Mesenchymal stem cell (in vitro differentiated cells and primary cell): ENCODE measurements at regions not wholly inside any gene's neighbourhood (a gene's known extent, or its start where the extent isn't known, plus 50 kb on each side); places are given as distances from the start of the nearest gene placed in this dataset.
A peak's percentile ranks its signal among the peaks of the same experiment; 100 is the strongest.

Experiments used
- DNase-seq: peaks from one replicate; pipeline ENCODE4 v3.0.0-alpha.2; 2013
- H2AFZ ChIP-seq: one replicate; pipeline ENCODE4 v1.6.1; 2013; ENCODE audit warnings: low read depth, mild to moderate bottlenecking, control low read depth, inconsistent platforms, low read length, moderate library complexity
- H2AK5ac ChIP-seq: 2 replicates; pipeline ENCODE4 v1.6.1; 2013; ENCODE audit warnings: low read length, moderate library complexity, mild to moderate bottlenecking, inconsistent platforms; ENCODE audit not compliant: severe bottlenecking
- H2BK120ac ChIP-seq: one replicate; pipeline ENCODE4 v1.6.1; 2013; ENCODE audit warnings: low read depth, mild to moderate bottlenecking, inconsistent platforms, low read length, moderate library complexity
- H2BK12ac ChIP-seq, 2 experiments: one replicate each; pipeline ENCODE4 v1.6.1; 2013; ENCODE audit warnings: inconsistent platforms in 2 of 2, low read length in 2 of 2, mild to moderate bottlenecking in 2 of 2, moderate library complexity in 2 of 2, control low read depth in 1 of 2
- H2BK15ac ChIP-seq: one replicate; pipeline ENCODE4 v1.6.1; 2013; ENCODE audit warnings: mild to moderate bottlenecking, low read depth, inconsistent platforms; ENCODE audit not compliant: poor library complexity, severe bottlenecking
- H2BK5ac ChIP-seq: 2 replicates; pipeline ENCODE4 v1.6.1; 2013; ENCODE audit warnings: low read depth, mild to moderate bottlenecking, low read length, control low read depth, inconsistent platforms; ENCODE audit not compliant: poor library complexity, severe bottlenecking
- H3K14ac ChIP-seq, 2 experiments: one replicate each; pipeline ENCODE4 v1.6.1; 2013; ENCODE audit warnings: inconsistent platforms in 2 of 2, low read length in 2 of 2, control low read depth in 1 of 2, mild to moderate bottlenecking in 1 of 2, moderate library complexity in 1 of 2
- H3K18ac ChIP-seq, 2 experiments: one replicate each; pipeline ENCODE4 v1.6.1; 2013; ENCODE audit warnings: inconsistent platforms in 2 of 2, low read length in 2 of 2, control low read depth in 1 of 2, low read depth in 1 of 2, mild to moderate bottlenecking in 1 of 2
- H3K23ac ChIP-seq, 2 experiments: one replicate each; pipeline ENCODE4 v1.6.1; 2013; ENCODE audit warnings: inconsistent platforms in 2 of 2, low read length in 2 of 2, mild to moderate bottlenecking in 2 of 2, moderate library complexity in 2 of 2, control low read depth in 1 of 2
- H3K27ac ChIP-seq: 2 replicates; pipeline ENCODE4 v1.5.1; 2013; ENCODE audit warnings: mild to moderate bottlenecking, moderate library complexity, low read length, control low read depth, inconsistent platforms; ENCODE audit not compliant: poor library complexity, severe bottlenecking
- H3K27me3 ChIP-seq, 2 experiments: 2 replicates each; pipeline versions ENCODE4 v1.6.1 to v1.7.0; 2013; ENCODE audit warnings: low read length in 2 of 2, mild to moderate bottlenecking in 2 of 2, moderate library complexity in 2 of 2, control low read depth in 1 of 2, inconsistent platforms in 1 of 2; ENCODE audit not compliant: control insufficient read depth in 1 of 2, insufficient read depth in 1 of 2
- H3K36me3 ChIP-seq, 2 experiments: 2 replicates each; pipeline versions ENCODE4 v1.6.1 to v1.7.0; 2013; ENCODE audit warnings: low read length in 2 of 2, control low read depth in 1 of 2, inconsistent platforms in 1 of 2, low read depth in 1 of 2, mild to moderate bottlenecking in 1 of 2; ENCODE audit not compliant: insufficient read depth in 2 of 2, control insufficient read depth in 1 of 2
- H3K4ac ChIP-seq, 2 experiments: one replicate each; pipeline ENCODE4 v1.6.1; 2013; ENCODE audit warnings: inconsistent platforms in 2 of 2, low read length in 2 of 2, mild to moderate bottlenecking in 2 of 2, moderate library complexity in 2 of 2, control low read depth in 1 of 2, low read depth in 1 of 2
- H3K4me1 ChIP-seq: 2 replicates; pipeline ENCODE4 v1.6.1; 2013; ENCODE audit warnings: low read depth, low read length, control low read depth; ENCODE audit not compliant: control insufficient read depth, insufficient read depth
- H3K4me2 ChIP-seq: 2 replicates; pipeline ENCODE4 v1.6.1; 2013; ENCODE audit warnings: low read length, mild to moderate bottlenecking, inconsistent platforms; ENCODE audit not compliant: poor library complexity, severe bottlenecking
- H3K4me3 ChIP-seq, 2 experiments: 2 replicates each; pipeline versions ENCODE4 v1.5.1 to v1.7.0; 2013; ENCODE audit warnings: low read length in 2 of 2, mild to moderate bottlenecking in 2 of 2, control low read depth in 1 of 2, low read depth in 1 of 2; ENCODE audit not compliant: insufficient read depth in 1 of 2
- H3K79me1 ChIP-seq: replicated peaks from 2 replicates; pipeline ENCODE4 v1.6.1; 2013; ENCODE audit warnings: mild to moderate bottlenecking, control low read depth, low read length, inconsistent platforms; ENCODE audit not compliant: poor library complexity, severe bottlenecking
- H3K9ac ChIP-seq: 2 replicates; pipeline ENCODE4 v1.7.0; 2013; ENCODE audit warnings: mild to moderate bottlenecking, low read length, moderate library complexity
- H3K9me3 ChIP-seq: 2 replicates; pipeline ENCODE4 v1.7.0; 2013; ENCODE audit warnings: mild to moderate bottlenecking, low read length; ENCODE audit not compliant: control insufficient read depth
- H4K8ac ChIP-seq: one replicate; pipeline ENCODE4 v1.6.1; 2013; ENCODE audit warnings: inconsistent platforms, mild to moderate bottlenecking, low read length, moderate library complexity
- H4K91ac ChIP-seq: one replicate; pipeline ENCODE4 v1.6.1; 2013; ENCODE audit warnings: mild to moderate bottlenecking, low read length, inconsistent platforms
- WGBS: methylation state at CpG from one replicate; pipeline ENCODE4 v1.1.7; 2013; ENCODE audit warnings: mixed read lengths; 5-methylcytosine and 5-hydroxymethylcytosine counted together

- H3K4me1 ChIP-seq = no peaks in the 10 kb centered on the region
- no peak overlapping the region for H3K9ac ChIP-seq
- no peak overlapping the region for H3K4me2 ChIP-seq
- no peak overlapping the region for H2BK5ac ChIP-seq
- H2BK15ac ChIP-seq = no peak overlapping the region
- no peak overlapping the region for H3K23ac ChIP-seq
- 93% methylated on average over 15 of the region's 15 CpGs for WGBS
- no peak overlapping the region for H3K18ac ChIP-seq
- no peak overlapping the region for H4K8ac ChIP-seq
- no peak overlapping the region for H3K4ac ChIP-seq
- H3K79me1 ChIP-seq = no peaks in the 10 kb centered on the region
- H3K14ac ChIP-seq = no peak overlapping the region
- H2AK5ac ChIP-seq = no peak overlapping the region
- no peak overlapping the region for H2BK120ac ChIP-seq
- no peak overlapping the region for H3K27ac ChIP-seq
- H2AFZ ChIP-seq = no peak overlapping the region
- H3K36me3 ChIP-seq = no peaks in the 10 kb centered on the region
- no peak overlapping the region for H2BK12ac ChIP-seq
- H3K27me3 ChIP-seq = no peaks in the 10 kb centered on the region
- DNase-seq = no peak
- H3K4me3 ChIP-seq = no peak overlapping the region
- H4K91ac ChIP-seq = no peak overlapping the region
- no peaks in the 10 kb centered on the region for H3K9me3 ChIP-seq
Measured at GRCh38 chr22:49458708-49459099, 369.0 kb downstream of the BRD1 start.

GRCh38 chr22:49457946-49458707, 369.5 kb downstream of the BRD1 start:
- Histone ChIP-seq H2BK120ac (no peak overlapping the region), H3K79me1 (no peaks in the 10 kb centered on the region), H3K18ac (no peak overlapping the region), H3K27me3 (no peaks in the 10 kb centered on the region), H2BK12ac (no peak overlapping the region), H4K91ac (peak overlapping the region; percentile 31), H3K9me3 (no peaks in the 10 kb centered on the region), H3K27ac (no peak overlapping the region), H2BK15ac (no peak overlapping the region), H3K14ac (no peak overlapping the region), H3K4me1 (no peaks in the 10 kb centered on the region), H3K23ac (no peak overlapping the region), H2BK5ac (no peak overlapping the region), H3K4me2 (no peak overlapping the region), H3K36me3 (no peaks in the 10 kb centered on the region), H3K4ac (no peak overlapping the region), H2AFZ (no peak overlapping the region), H4K8ac (no peak overlapping the region), H3K9ac (no peak overlapping the region), H2AK5ac (no peak overlapping the region), H3K4me3 (no peak overlapping the region)
- no peak for DNase-seq
- 85% methylated on average over 14 of the region's 14 CpGs for WGBS

GRCh38 chr22:49457146-49457545, 370.5 kb downstream of the BRD1 start:
- no peaks in the 10 kb centered on the region for H3K79me1 ChIP-seq
- H3K4ac ChIP-seq = no peak overlapping the region
- no peak overlapping the region for H3K4me2 ChIP-seq
- no peak overlapping the region for H2BK15ac ChIP-seq
- no peak overlapping the region for H2BK5ac ChIP-seq
- H4K91ac ChIP-seq = no peak overlapping the region
- H2AK5ac ChIP-seq = no peak overlapping the region
- no peak overlapping the region for H2BK12ac ChIP-seq
- no peak overlapping the region for H3K18ac ChIP-seq
- no peak overlapping the region for H3K14ac ChIP-seq
- no peaks in the 10 kb centered on the region for H3K9me3 ChIP-seq
- no peak overlapping the region for H4K8ac ChIP-seq
- H3K4me1 ChIP-seq = no peaks in the 10 kb centered on the region
- no peak overlapping the region for H3K9ac ChIP-seq
- no peak overlapping the region for H3K27ac ChIP-seq
- H3K23ac ChIP-seq = no peak overlapping the region
- H2BK120ac ChIP-seq = no peak overlapping the region
- H2AFZ ChIP-seq = no peak overlapping the region
- H3K4me3 ChIP-seq = no peak overlapping the region
- WGBS = 75% methylated on average over 16 of the region's 17 CpGs
- H3K27me3 ChIP-seq = no peaks in the 10 kb centered on the region
- no peak for DNase-seq
- no peaks in the 10 kb centered on the region for H3K36me3 ChIP-seq

GRCh38 chr22:49455595-49455994, 372.1 kb downstream of the BRD1 start:
- Histone ChIP-seq H3K9me3 (peaks cover 2% of the 10 kb centered on the region), H3K4me3 (no peak overlapping the region), H2BK120ac (no peak overlapping the region), H2BK12ac (no peak overlapping the region), H3K27me3 (peaks cover 0 to 4% of the 10 kb centered on the region in 2 experiments), H2BK5ac (no peak overlapping the region), H3K4ac (no peak overlapping the region), H3K9ac (no peak overlapping the region), H3K4me2 (no peak overlapping the region), H3K23ac (no peak overlapping the region), H4K91ac (no peak overlapping the region), H4K8ac (no peak overlapping the region), H2AFZ (no peak overlapping the region), H2BK15ac (no peak overlapping the region), H3K79me1 (no peaks in the 10 kb centered on the region), H2AK5ac (no peak overlapping the region), H3K18ac (no peak overlapping the region), H3K14ac (no peak overlapping the region), H3K4me1 (no peaks in the 10 kb centered on the region), H3K27ac (no peak overlapping the region), H3K36me3 (no peaks in the 10 kb centered on the region)
- WGBS = 77% methylated on average over 11 of the region's 11 CpGs
- DNase-seq = no peak
